ENCODE measurements at regions not wholly inside any gene's neighbourhood (a gene's known extent, or its start where the extent isn't known, plus 50 kb on each side); places are given as distances from the start of the nearest gene placed in this dataset.

DNA sequence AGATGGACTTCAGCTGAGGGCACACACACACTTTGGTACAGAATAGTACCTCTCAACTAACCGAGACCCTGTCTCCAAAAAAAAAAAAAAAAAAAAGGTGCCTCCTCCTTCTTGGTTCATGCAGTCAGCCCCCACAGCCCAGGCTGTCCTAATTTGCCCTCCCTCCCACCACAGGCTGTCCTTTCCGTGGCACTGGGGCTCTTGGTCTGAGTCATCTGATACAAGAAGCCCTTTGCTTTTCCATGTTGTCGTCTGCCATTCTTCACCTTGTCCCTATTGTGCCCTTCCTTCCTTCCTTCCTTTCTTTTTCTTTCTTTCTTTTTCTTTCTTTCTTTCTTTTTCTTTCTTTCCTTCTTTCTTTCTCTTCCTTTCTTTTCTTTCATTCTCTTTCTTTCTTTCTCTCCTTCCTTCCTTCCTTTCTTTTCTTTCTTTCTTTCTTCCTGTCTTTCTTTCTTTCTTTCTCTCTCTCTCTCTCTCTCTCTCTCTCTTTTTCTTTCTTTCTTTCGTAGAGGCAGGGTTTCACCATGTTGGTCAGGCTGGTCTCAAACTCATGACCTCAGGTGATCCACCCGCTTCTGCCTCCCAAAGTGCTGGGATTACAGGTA, 96.0 kb upstream of the IKZF1 start:
- no peak for DNase-seq

DNA sequence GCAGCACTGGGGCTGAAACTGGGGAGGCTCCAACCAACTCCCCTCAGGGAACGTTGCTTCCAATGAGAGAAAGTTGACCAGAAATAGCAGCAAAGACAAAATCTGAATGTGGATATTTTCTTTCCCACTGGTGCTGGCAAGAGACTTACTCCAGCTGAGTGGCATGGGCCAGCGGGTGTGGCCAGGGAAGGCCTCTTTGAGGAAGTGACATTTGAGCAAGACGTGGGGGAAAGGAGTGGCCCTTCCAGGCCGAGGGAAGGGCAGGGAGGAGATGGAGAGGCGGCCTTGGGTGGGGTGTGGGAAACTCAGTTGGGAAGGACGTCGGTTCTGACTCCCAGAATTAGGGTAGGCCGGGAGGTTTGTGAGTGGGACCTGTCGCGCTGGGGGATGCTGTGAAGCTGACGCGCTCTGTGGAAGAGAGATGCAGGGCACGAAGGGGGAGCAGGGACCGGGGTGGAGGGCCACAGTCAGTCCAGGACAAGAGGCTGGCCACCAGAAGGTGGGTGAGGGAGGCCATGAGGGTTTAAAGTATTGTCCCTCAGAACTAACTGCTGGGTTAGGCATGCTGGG, 96.7 kb upstream of the IKZF1 start:
- DNase-seq: no peak

DNA sequence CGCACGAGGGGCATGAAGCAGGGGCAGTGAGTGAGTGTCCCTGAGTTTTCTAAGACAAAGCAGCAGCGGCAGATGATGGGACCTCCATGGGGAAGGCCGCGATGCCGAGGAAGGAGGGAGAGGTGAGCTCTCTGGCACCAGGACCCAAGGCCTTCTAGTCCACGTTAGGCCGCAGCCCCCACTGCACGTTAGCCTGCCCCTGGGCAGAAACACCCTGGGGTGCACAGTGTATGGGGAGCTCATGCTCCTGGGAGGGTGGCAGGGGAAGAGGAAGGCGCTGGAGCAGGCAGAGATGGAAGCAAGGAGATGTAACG, 97.3 kb upstream of the IKZF1 start:
- no peak for DNase-seq

DNA sequence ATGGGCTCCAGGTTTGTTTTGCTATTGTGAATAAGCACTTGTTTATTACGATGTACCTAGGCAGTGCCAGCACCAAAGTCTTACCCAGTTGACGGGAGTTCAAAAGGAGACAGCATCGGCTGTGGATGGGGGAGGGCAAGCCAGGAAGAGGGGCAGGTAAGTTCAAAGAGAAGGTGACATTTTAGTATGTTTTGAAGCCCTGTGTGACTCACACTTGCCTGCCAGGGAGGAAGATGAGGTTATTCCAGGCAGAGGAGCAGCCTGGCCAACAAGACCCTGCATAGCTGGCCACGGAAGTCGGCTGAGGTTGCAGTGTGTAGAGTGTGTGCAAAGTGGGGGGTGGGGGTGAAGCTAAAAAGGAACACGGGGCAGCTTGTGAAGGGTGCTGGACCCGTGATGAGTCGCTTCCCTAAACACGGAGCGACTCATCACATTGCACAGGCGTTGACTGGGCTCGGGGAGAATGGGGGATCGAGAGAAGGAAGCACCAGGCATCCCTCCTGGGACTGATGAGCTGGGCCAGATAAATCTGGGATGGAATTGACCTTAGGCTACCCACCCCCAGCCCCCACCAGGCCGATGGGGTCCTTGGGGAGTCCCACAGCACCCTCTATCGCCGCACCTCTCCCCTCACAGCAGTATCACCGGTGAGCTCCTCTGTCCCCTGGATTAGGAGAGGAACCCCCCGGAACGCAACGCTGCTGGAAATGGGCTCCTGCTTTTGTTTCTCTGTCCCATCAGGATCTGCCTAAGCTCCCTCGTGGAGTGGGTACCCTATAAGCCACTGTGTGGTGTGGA, 97.9 kb upstream of the IKZF1 start:
- peak; percentile 78 for DNase-seq

DNA sequence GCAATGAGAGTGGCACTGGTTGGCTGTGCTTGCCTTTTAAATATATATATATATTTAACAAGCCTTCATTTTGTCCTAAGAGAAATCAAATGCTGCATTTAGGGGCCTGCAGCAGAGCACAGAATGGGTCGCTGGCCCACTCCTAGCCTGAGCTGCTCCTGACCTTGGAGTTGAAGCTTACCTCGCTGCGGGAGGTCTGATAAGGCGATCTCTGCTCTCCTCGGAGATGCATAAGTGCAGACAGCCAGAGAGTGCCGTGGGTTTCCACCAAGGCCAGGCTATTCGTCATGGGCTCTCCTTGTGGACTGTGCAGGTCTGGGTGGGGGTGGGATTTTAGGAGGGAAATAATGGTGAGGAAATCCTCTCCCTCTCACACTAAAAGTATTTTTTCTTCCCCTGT, 99.5 kb upstream of the IKZF1 start:
- no peak for DNase-seq

DNA sequence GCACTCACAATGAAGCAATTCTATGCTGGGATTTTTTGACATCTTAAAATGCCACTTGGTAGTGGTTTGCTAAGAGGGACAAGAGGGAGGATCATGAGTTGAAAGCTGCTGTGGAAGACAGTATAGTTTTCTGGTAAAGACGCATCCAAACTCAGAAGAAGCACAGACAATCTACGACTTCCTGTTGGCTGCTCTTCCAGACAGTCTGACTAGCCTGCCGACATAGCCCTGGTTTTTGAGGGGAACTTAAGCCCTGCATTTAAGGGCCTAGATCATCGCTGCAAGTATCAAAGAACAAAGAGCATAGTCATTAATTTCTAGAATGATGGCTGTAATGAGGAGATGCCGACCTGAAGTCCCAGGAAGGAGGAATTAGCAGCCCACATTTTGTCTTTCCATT, 99.9 kb upstream of the IKZF1 start:
- DNase-seq: no peak

DNA sequence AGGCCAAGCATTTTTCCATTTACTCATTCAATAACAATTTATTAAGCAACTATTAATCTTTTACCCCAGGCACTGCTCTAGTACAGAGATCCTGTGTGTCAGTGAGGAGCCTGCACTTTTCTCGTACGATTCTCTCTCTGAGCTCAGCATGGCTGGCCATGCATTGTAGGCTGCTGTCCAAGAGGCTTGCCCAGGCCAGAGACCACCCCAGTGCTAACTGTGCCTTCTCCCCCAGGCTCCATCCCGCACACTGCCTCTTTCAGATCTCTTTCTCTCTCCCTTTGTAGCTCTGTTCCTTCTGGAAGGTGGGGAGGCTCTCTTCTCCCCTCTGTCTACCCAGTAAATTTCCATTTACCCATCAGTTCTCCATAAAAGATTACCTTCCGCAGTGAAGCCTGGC, 101.0 kb upstream of the IKZF1 start:
- no peak for DNase-seq

DNA sequence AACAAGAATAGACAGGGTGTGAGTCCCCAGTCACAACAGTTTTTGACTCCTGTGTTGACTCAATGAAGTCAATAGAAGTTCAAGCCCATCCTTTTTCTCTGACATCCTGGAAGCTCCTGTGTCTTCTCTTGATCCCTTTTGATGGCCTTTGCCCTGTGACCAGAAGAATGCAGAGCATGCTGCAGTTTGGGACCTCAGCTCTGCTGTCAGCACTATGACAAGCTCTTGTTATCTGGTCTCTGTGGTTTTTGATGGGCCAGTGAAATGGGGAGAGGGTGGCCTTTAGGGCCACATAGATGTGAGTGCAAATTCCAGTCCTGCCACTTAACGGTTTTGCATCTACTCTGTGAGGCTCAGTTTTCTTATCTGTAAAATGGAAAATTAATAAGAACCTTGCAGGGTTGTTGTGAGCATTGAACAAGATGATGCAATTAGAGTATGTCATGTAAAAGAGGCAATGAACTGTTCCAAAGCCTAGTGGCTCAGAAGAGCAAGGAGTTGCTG, 102.4 kb upstream of the IKZF1 start:
- DNase-seq: peak; percentile 67

DNA sequence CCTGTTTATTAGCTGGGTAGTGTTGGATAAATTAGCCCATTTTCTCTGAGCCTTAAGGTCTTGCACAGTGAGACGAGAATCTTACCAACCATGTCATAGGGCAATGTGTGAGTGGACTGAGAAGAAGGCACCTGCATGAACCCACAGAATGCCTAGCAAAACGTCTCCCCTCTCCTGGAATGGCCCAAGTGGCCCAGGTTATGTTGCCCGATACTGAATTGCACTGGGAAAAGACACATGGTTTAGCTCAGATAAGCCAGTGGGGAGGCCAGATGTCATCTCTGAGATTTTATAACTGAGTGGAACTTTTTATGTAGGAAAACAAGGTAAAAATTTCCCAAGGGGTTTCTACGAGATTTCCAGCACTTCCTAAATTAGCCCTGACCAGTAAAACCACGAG, 104.7 kb upstream of the IKZF1 start:
- no peak for DNase-seq

DNA sequence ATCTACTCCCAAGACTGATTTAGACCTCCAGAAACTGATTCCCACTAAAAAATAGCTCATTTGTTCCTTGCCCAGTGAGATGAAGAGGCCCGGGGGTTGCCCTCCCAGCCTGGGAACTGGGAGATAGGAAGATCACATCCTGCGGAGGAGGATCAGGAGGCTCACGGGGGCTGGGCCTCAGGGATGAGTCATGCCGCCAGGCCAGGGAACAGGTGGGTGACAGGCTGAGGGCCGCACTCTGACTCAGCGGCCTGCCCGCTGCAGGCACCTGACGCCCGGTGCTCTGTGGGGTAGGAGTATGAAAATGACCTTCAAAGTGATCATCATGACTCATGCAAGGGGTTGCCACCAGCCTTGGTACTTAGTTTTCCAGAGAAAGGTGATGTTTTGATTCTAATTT, 104.5 kb upstream of the ZPBP start:
- peak; percentile 95 for DNase-seq

DNA sequence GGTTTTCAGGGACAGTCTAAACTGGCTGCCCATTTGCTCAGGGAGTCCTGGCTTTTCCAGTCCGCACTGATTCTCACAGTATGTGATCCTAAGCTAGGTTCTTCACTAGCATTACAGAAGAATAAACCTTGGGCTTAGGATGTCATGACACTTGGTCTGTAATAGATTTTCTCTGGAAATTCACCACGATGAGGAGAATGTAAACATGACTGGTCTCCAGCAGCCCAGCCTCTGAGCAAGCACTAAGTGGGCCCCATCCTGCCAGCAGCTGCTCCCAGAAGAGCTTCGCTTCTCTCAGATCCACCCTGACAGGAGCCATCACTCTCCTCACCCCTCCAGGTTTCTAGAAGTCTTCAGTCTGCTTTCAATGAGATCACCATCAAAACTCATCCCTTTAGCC, 103.7 kb upstream of the ZPBP start:
- no peak for DNase-seq

DNA sequence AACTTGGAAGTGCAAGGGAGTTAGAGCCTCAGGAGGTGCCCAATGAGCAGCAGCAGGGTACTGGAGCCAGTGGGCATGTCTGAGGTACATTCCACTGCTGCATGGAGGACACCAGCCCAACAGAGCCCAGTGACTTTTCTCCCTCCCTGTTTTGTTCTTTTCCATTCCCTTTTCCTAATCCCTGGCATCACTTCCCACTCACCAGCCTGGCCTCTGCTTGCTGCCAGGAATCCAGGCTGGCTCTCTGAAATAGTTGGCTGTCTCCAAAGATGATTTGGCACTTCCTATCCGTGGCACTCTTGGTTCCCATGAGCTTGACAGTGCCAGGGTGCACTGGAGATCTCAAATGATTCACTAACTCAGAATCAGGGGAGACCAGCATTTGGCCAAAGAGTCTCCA, 97.7 kb upstream of the ZPBP start:
- no peak for DNase-seq

DNA sequence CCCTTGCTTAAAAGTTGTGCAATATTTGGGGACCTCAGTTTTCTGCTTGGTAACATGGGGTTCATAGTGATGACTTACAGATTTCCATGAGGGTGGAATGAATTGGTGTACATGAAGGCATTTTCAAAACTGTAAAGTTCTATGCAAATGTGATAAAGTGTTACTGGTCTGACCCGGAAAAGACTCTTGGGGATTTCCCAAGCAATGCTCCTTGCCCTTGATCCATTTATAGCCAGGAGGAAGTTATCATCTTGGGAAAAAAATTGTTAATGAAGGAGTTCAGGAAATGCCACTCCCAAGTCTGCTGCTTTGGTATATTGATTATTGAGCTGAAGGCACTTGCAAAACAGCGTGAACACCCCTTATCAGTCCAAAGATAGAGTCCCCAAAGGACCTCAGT, 96.3 kb upstream of the ZPBP start:
- no peak for DNase-seq

DNA sequence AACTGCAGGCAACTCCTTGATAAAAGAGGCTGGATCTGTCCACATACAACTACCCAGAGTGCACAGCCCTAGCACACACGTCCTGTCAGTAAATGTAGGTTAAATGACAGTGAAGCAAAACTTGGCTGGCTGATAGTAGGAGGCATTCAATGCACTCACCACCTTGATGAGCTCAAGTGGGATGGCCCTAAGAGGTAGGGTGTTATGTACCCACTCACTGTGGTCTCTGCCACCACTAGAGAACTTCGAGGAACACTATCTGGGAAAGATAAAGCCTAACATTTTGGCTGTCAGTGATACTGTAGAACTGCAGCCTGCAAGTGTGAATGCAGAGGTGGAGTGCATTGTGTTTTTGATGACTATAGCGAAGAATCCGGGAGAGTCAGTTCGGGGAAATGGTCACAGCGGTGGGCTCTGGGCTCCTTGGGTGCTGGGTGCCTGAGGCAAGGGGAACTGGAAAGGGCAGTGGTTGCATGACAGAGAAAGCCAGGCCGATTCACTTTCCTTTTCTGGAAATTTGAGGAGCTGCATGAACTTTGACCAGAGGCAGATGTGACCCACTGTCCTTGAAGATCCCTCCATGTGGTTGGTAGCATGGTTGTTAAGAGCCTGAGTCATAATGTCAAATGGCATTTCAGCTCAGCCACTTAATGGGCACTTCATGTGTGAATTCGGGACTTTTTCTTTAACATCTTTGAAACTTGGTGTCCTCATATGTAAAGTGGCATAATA, 93.1 kb upstream of the ZPBP start:
- no peak for DNase-seq

DNA sequence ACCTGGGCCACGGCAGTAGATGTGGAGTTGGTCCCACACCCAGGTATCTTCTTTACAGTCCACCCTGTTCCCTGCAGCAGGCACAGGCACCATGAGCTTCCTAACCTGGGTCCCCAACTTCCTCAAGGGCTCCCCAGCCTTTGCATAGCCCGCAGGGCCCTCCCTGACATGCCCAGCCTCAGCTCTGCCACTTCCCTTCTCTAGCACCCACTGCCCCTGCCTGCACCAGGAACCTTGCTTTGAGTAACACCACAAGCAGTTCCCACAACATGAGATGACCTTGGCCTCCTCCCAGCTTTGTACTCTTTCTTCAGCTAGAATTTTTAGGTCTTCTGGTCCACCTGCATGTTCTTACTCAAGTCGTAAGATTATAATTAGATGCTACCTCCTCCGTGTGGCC, 92.2 kb upstream of the ZPBP start:
- DNase-seq: no peak

DNA sequence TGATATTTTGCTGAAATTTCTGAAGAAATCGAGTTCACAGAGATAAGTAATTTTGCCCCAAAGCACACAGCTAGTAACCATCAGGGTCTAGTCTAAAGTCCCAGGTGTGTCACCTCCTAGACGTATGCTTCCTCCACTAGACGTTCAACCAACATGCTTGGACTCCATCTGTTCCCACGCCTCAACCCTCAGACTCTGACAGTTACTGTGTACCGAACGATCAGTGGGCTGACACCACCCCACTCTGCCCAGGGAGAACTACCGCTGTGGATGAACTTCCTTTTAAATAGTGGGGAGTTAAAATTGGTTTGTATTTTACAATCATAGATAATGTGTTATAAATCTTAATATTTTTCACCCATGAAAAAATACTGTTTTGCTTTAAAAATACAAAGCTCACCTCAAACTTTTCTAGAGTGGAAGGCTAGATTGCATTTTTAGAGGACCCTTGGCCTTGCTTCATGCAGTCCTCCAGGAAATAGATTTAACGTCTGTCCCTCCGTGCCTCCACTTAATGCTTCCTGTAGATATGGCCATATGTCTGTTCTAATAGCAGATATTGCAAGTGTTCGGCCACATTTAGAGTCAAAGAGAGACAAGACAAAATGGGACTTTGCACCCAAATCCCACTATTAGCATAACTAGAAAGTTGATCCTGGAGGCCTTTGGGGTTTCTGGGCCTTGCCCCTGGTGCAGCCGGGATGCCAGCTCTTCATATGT, 91.4 kb upstream of the ZPBP start:
- DNase-seq: no peak

DNA sequence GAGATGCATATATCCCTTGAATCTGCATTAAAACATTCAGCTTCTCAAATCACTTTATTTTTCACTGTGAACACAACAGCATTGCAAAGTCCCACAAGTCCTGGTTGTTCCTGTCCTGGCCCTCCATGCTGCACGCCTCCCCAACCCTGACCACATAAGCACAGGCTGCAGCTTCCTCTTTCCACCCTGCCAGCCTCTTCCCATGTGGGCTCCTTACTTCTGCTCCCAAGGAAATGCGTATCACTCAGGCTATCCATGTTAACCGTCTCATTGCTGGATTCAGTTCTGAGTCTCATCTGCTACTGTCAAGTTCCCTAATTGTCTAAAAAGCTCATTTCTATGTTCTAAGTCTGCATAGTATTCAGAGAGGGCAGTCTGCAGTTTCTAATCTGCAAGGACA, 89.7 kb upstream of the ZPBP start:
- peak; percentile 31 for DNase-seq

DNA sequence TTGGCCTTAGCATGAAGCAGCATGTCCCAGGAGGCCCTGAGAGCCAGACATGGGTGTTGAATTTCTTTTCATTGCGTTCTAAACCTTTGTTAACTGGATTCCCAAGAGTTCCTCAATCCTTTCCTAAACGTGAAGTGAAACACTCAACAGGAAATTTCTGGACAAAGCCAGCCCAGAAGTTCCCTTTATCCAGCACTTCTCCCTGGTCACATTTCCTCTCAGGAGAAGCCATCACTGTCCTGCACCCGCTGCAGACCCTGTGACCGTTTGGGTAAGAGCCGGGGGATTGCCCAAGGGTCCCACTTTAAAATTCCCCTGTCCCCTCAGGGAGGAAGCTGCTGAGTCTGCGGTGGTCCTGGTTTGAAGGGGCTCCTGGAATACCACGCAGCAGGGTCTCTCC, 88.0 kb upstream of the ZPBP start:
- DNase-seq: no peak

DNA sequence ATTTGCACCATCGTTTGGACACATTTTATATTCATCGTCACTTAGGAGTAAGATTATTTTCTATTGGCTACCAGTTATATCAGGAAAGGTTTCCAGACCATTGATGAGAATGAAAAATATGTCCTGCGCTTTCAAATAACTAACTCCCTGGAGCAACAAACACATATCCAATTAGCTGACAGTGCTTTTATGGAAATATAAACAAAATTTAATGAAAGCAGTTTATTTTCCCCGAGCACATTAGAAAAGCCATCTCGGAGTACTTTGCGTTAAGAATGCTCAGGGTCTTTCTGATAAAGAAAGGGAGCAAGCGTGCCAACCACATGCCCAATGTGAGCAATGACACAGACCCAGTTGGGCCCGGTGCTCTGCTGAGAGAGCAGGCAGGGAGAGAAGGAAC, 85.1 kb upstream of the ZPBP start:
- no peak for DNase-seq

DNA sequence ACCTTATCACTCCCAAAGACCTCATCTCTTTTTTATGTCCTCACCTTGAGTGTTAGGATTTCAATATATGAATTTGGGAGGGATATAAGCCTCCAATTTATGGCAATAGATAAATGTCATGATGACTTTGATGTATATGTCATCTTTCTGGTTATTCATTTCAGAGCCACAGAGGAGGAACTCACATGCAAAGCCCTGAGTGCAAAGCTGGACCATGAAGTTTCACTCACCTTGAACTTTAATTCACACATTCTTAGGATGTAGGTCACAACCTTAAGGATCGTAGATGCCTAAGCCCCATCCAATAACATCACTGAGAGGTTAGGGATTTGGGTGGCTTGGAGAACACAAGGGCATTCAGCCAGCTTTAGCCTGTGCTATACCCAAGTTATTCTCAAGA, 81.9 kb upstream of the ZPBP start:
- DNase-seq: no peak

DNA sequence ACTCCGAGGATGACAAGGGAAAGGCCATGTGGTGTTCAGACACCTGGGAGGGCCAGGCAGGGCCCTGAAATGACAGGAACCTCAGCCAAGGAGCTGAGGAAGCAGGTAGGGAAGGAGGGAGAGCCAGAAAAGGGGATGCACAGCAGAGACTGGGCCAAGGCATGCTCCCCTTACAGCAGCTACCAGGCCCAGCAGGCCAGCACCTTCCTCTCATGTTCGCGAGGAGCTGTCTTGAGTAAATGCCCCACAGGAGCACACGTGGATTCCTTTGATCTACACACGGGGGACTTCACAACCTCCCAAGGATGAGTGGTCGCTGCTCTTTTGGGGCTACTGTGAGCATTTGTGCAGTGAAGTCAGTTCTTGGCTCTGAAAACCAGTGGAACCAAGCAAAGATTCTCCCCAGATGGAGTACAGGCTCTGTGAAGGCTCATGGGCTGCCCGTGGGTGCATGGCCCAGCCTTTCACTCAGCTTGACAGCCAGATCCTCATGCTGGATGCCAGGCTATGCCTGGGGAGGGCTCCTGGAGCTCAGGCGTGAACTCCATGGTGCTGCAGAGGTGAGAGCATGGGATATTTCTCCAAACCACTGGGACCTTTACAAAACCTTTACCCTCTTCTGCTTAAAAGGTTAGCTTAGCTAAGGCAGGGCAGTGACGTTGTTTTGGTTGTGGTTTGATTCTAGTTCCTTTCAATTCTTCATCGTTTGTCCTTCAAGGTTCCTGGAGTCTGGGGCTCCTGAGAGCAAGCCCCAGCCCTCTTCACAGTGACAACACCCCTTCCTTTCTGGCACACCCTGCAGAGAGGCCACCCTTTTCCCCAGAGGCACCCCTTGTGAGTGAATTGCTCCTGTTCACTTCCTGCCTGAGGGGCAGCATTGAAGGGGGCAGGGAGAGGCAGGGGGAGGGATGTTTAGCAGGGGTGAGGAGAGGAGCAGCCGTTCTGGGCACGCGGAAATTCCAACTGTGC, 74.2 kb upstream of the ZPBP start:
- DNase-seq: no peak

DNA sequence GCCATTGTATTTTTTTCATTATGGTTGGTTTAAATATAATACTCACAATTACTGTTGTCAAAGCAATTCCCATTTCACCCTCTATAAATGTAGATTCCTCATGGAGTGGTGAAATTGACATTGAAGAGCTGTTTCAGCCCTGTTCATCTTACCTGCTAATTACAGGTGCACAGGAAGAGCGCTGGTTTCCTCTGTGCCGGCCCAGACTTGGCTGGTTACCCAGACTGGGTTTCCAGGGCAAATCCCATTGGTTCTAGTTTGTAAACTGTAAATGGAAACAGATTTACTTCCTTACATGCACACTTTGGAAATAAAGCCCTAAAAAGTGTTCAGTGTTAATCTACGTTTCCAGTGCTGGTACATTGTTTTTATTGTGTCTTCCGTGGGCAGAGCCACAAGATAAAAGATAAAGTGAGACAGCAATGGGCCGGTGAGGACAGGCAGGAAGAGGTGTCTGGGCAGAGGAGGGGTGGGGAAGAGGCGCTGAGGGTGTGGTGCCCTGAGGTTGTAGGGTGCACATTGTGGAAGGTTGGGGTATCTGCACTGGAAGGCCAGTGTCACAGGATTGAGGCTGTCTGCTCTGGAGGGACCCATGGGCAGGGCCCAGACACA, 71.6 kb upstream of the ZPBP start:
- no peak for DNase-seq
